HG03280 (cell line): ENCODE measurements at regions not wholly inside any gene's neighbourhood (a gene's known extent, or its start where the extent isn't known, plus 50 kb on each side); places are given as distances from the start of the nearest gene placed in this dataset.

Experiments
- ATAC-seq: cut with Tn5 transposase; IDR thresholded peaks from one replicate; pipeline ENCODE4 v1.9.1; 2021; ENCODE audit warnings: mild to moderate bottlenecking, moderate library complexity; ENCODE audit not compliant: unreplicated experiment

GRCh38 chr5:168066536-168067208 is 224.8 kb upstream of the WWC1 start:
- no peak for ATAC-seq

- ATAC-seq, result no peak
Observed at GRCh38 chr5:168070761-168071160, 220.7 kb upstream of the WWC1 start.

GRCh38 chr5:168072665-168073064 is 218.8 kb upstream of the WWC1 start:
- no peak for ATAC-seq

GRCh38 chr5:168073311-168073710 is 218.1 kb upstream of the WWC1 start:
- ATAC-seq, result no peak

GRCh38 chr5:168073991-168074800 is 217.2 kb upstream of the WWC1 start:
- no peak for ATAC-seq

GRCh38 chr5:168075387-168075786 is 216.1 kb upstream of the WWC1 start:
- no peak for ATAC-seq

GRCh38 chr5:168076561-168076991 is 214.9 kb upstream of the WWC1 start:
- ATAC-seq, result peak; percentile 52

- ATAC-seq, result no peak
Observed at GRCh38 chr5:168085261-168086031, 206.0 kb upstream of the WWC1 start.

- no peak for ATAC-seq
Observed at GRCh38 chr5:168086104-168086610, 205.3 kb upstream of the WWC1 start.

GRCh38 chr5:168086746-168087145 is 204.7 kb upstream of the WWC1 start:
- no peak for ATAC-seq

- no peak for ATAC-seq
Observed at GRCh38 chr5:168088410-168089173, 202.9 kb upstream of the WWC1 start.

GRCh38 chr5:168089201-168089887 is 202.1 kb upstream of the WWC1 start:
- ATAC-seq, result no peak

- no peak for ATAC-seq
Observed at GRCh38 chr5:168092209-168093185, 198.9 kb upstream of the WWC1 start.

GRCh38 chr5:168093200-168093910 is 198.1 kb upstream of the WWC1 start:
- ATAC-seq, result no peak

- ATAC-seq, result no peak
Observed at GRCh38 chr5:168096525-168096924, 194.9 kb upstream of the WWC1 start.

GRCh38 chr5:168097876-168098653 is 193.4 kb upstream of the WWC1 start:
- ATAC-seq, result no peak

- no peak for ATAC-seq
Observed at GRCh38 chr5:168101352-168101751, 190.1 kb upstream of the WWC1 start.
